H9 (cell line): ENCODE measurements at regions not wholly inside any gene's neighbourhood (a gene's known extent, or its start where the extent isn't known, plus 50 kb on each side); places are given as distances from the start of the nearest gene placed in this dataset.

Experiments used
- DNase-seq: peaks from one replicate; pipeline ENCODE4 v3.0.0-alpha.2; 2017
- H2AFZ ChIP-seq: one replicate; pipeline ENCODE4 v1.6.1; 2013; ENCODE audit warnings: mild to moderate bottlenecking, low read length, control low read depth, moderate library complexity
- H2AK5ac ChIP-seq: 2 replicates; pipeline ENCODE4 v1.6.1; 2013; ENCODE audit warnings: low read length, control low read depth, mixed read lengths; ENCODE audit not compliant: insufficient read length
- H2BK120ac ChIP-seq: one replicate; pipeline ENCODE4 v1.6.1; 2013; ENCODE audit warnings: low read depth, mild to moderate bottlenecking, low read length, control low read depth, inconsistent platforms; ENCODE audit not compliant: poor library complexity, severe bottlenecking
- H2BK12ac ChIP-seq: 2 replicates; pipeline ENCODE4 v1.6.1; 2013; ENCODE audit warnings: low read length, control low read depth, mixed read lengths, low read depth; ENCODE audit not compliant: insufficient read length
- H2BK15ac ChIP-seq: 2 replicates; pipeline ENCODE4 v1.6.1; 2013; ENCODE audit warnings: low read depth, low read length, control low read depth
- H2BK20ac ChIP-seq: one replicate; pipeline ENCODE4 v1.6.1; 2013; ENCODE audit warnings: low read depth, mild to moderate bottlenecking, low read length, control low read depth, inconsistent platforms; ENCODE audit not compliant: poor library complexity, severe bottlenecking
- H2BK5ac ChIP-seq: 2 replicates; pipeline ENCODE4 v1.6.1; 2013; ENCODE audit warnings: low read length, control low read depth, mixed read lengths; ENCODE audit not compliant: insufficient read length
- H3K14ac ChIP-seq: 2 replicates; pipeline ENCODE4 v1.6.1; 2013; ENCODE audit warnings: low read length, control low read depth; ENCODE audit not compliant: insufficient read depth
- H3K18ac ChIP-seq: 2 replicates; pipeline ENCODE4 v1.6.1; 2013; ENCODE audit warnings: low read depth, mild to moderate bottlenecking, mixed read lengths, low read length, control low read depth; ENCODE audit not compliant: insufficient read length
- H3K23ac ChIP-seq: 2 replicates; pipeline ENCODE4 v1.6.1; 2013; ENCODE audit warnings: low read length, control low read depth, mixed read lengths, low read depth; ENCODE audit not compliant: insufficient read length
- H3K23me2 ChIP-seq: 2 replicates; pipeline ENCODE4 v1.6.1; 2013; ENCODE audit warnings: low read depth, mild to moderate bottlenecking, mixed read lengths, low read length, control low read depth; ENCODE audit not compliant: insufficient read length, poor library complexity, severe bottlenecking
- H3K27ac ChIP-seq: 2 replicates; pipeline ENCODE4 v1.5.1; 2013; ENCODE audit warnings: low read length, control low read depth, mixed read lengths, low read depth; ENCODE audit not compliant: insufficient read length
- H3K27me3 ChIP-seq: 2 replicates; pipeline ENCODE4 v1.6.1; 2013; ENCODE audit warnings: low read length, control low read depth, inconsistent platforms; ENCODE audit not compliant: insufficient read depth
- H3K4ac ChIP-seq: 2 replicates; pipeline ENCODE4 v1.6.1; 2013; ENCODE audit warnings: low read depth, mild to moderate bottlenecking, control low read depth, inconsistent platforms, low read length, moderate library complexity
- H3K4me1 ChIP-seq: 2 replicates; pipeline ENCODE4 v1.6.1; 2013; ENCODE audit warnings: low read length, control low read depth, inconsistent platforms; ENCODE audit not compliant: insufficient read depth
- H3K4me2 ChIP-seq: 2 replicates; pipeline ENCODE4 v1.6.1; 2013; ENCODE audit warnings: low read length, control low read depth, mixed read lengths; ENCODE audit not compliant: insufficient read length, insufficient read depth
- H3K56ac ChIP-seq: 2 replicates; pipeline ENCODE4 v1.6.1; 2013; ENCODE audit warnings: low read depth, mild to moderate bottlenecking, mixed read lengths, low read length, control low read depth; ENCODE audit not compliant: insufficient read length
- H3K79me1 ChIP-seq: 2 replicates; pipeline ENCODE4 v1.6.1; 2013; ENCODE audit warnings: low read depth, mild to moderate bottlenecking, moderate library complexity, low read length, control low read depth, inconsistent platforms; ENCODE audit not compliant: insufficient read depth, poor library complexity, severe bottlenecking
- H3K79me2 ChIP-seq: 2 replicates; pipeline ENCODE4 v1.6.1; 2013; ENCODE audit warnings: low read length, control low read depth, inconsistent platforms; ENCODE audit not compliant: insufficient read depth
- H3K9ac ChIP-seq: 2 replicates; pipeline ENCODE4 v1.6.1; 2013; ENCODE audit warnings: low read length, control low read depth, mixed read lengths; ENCODE audit not compliant: insufficient read length; ENCODE audit errors: extremely low read depth
- H3K9me3 ChIP-seq: one replicate; pipeline ENCODE4 v1.6.1; 2013; ENCODE audit warnings: low read depth, low read length, inconsistent platforms; ENCODE audit not compliant: control insufficient read depth
- H3T11ph ChIP-seq: one replicate; pipeline ENCODE4 v1.6.1; 2013; ENCODE audit warnings: mild to moderate bottlenecking, low read length, control low read depth, inconsistent platforms
- H4K20me1 ChIP-seq: one replicate; pipeline ENCODE4 v1.6.1; 2013; ENCODE audit not compliant: control insufficient read depth, insufficient read length, insufficient read depth
- H4K5ac ChIP-seq: 2 replicates; pipeline ENCODE4 v1.6.1; 2013; ENCODE audit warnings: low read depth, mild to moderate bottlenecking, mixed read lengths, low read length, control low read depth; ENCODE audit not compliant: insufficient read length
- H4K8ac ChIP-seq: replicated peaks from 2 replicates; pipeline ENCODE4 v1.6.1; 2013; ENCODE audit warnings: low read length, control low read depth, mixed read lengths, low read depth; ENCODE audit not compliant: insufficient read length
- H4K91ac ChIP-seq: 2 replicates; pipeline ENCODE4 v1.6.1; 2013; ENCODE audit warnings: low read depth, mild to moderate bottlenecking, moderate library complexity, mixed read lengths, low read length, control low read depth; ENCODE audit not compliant: insufficient read length
- H3K27ac Mint-ChIP-seq, 3 experiments: 2 replicates in 2 of 3; 3 replicates in 1 of 3; pipeline ENCODE4 v1.8.0; 2020 to 2021; ENCODE audit warnings: mixed read lengths in 3 of 3, mild to moderate bottlenecking in 1 of 3, moderate library complexity in 1 of 3
- H3K27me3 Mint-ChIP-seq: 2 replicates; pipeline ENCODE4 v1.8.0; 2021; ENCODE audit warnings: low read depth, mild to moderate bottlenecking, moderate library complexity, mixed read lengths
- H3K36me3 Mint-ChIP-seq, 3 experiments: 2 replicates in 2 of 3; 3 replicates in 1 of 3; pipeline ENCODE4 v1.8.0; 2020 to 2021; ENCODE audit warnings: low read depth in 3 of 3, mixed read lengths in 3 of 3; ENCODE audit not compliant: insufficient read depth in 1 of 3
- H3K4me1 Mint-ChIP-seq, 2 experiments: 2 replicates each; pipeline ENCODE4 v1.8.0; 2020; ENCODE audit warnings: mixed read lengths in 2 of 2
- H3K4me3 Mint-ChIP-seq, 2 experiments: 2 replicates in 1 of 2; 3 replicates in 1 of 2; pipeline ENCODE4 v1.8.0; 2020 to 2021; ENCODE audit warnings: mild to moderate bottlenecking in 2 of 2, mixed read lengths in 2 of 2, moderate library complexity in 1 of 2
- H3K9me3 Mint-ChIP-seq, 2 experiments: 2 replicates in 1 of 2; 3 replicates in 1 of 2; pipeline ENCODE4 v1.8.0; 2020; ENCODE audit warnings: mild to moderate bottlenecking in 2 of 2, mixed read lengths in 2 of 2, moderate library complexity in 1 of 2
- WGBS: extraction: QIAGEN DNeasy Blood & Tissue Kit; methylation state at CpG from one replicate; pipeline ENCODE4 v1.1.7; 2013; ENCODE audit warnings: missing lambda C conversion rate, low lambda C conversion rate, mixed read lengths; ENCODE audit not compliant: insufficient read length; ENCODE audit errors: extremely low coverage; 5-methylcytosine and 5-hydroxymethylcytosine counted together
- TF ChIP-seq, protein P1 (sequence below): fragments of 200-600 bp; sonication (generic); conservative IDR thresholded peaks from 3 replicates; pipeline ENCODE4 v1.8.0; 2021; ENCODE audit warnings: antibody characterized with exemption, mild to moderate bottlenecking

DNA sequence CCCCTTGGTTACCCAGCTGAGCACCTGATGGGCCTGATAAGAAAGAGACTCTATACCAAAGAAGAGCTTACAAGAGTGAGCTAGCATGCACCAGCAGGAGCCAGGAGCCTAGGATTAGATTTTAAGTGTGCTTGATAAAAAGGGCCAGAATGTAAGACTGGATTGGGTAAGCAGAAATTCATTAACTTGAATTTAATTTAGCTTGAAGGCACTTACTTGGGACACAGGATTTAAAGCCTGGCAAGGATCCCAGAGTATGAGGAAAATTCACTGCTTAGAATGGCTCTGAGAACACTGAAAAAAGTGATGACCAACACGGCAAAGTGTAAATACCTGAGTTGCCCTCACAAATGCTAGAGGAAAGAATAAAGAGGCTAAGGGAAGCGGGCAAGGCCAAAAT lies 91.3 kb upstream of the RBBP8 start:
- H3K23ac ChIP-seq, result no peak overlapping the region
- Mint-ChIP-seq H3K4me3 (no peak overlapping the region), H3K4me1 (peaks cover 5% of the 10 kb centered on the region in 2 experiments; a peak in 3 of 4 replicates), H3K27me3 (no peaks in the 10 kb centered on the region), H3K27ac (no peak overlapping the region), H3K9me3 (no peaks in the 10 kb centered on the region; a peak in 1 of 5 replicates), H3K36me3 (no peaks in the 10 kb centered on the region; a peak in 1 of 7 replicates)
- no peaks in the 10 kb centered on the region for H3K79me1 ChIP-seq
- WGBS, result no CpG with 5 or more reads among the region's 2 CpGs
- no peak overlapping the region for H4K91ac ChIP-seq
- no peak overlapping the region for H2BK120ac ChIP-seq
- H3K4me2 ChIP-seq, result no peak overlapping the region
- no peak overlapping the region for H2BK20ac ChIP-seq
- no peak overlapping the region for H3K9ac ChIP-seq
- no peak overlapping the region for H2BK15ac ChIP-seq
- H3K27ac ChIP-seq, result no peak overlapping the region
- H2AFZ ChIP-seq, result no peak overlapping the region
- DNase-seq, result no peak
- H4K8ac ChIP-seq, result no peak overlapping the region
- H3T11ph ChIP-seq, result no peak overlapping the region
- TF ChIP-seq, protein P1, sequence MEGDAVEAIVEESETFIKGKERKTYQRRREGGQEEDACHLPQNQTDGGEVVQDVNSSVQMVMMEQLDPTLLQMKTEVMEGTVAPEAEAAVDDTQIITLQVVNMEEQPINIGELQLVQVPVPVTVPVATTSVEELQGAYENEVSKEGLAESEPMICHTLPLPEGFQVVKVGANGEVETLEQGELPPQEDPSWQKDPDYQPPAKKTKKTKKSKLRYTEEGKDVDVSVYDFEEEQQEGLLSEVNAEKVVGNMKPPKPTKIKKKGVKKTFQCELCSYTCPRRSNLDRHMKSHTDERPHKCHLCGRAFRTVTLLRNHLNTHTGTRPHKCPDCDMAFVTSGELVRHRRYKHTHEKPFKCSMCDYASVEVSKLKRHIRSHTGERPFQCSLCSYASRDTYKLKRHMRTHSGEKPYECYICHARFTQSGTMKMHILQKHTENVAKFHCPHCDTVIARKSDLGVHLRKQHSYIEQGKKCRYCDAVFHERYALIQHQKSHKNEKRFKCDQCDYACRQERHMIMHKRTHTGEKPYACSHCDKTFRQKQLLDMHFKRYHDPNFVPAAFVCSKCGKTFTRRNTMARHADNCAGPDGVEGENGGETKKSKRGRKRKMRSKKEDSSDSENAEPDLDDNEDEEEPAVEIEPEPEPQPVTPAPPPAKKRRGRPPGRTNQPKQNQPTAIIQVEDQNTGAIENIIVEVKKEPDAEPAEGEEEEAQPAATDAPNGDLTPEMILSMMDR, result no peak
- no peaks in the 10 kb centered on the region for H3K9me3 ChIP-seq
- H4K20me1 ChIP-seq, result no peaks in the 10 kb centered on the region
- H3K23me2 ChIP-seq, result no peaks in the 10 kb centered on the region
- H2BK5ac ChIP-seq, result no peak overlapping the region
- no peaks in the 10 kb centered on the region; the same call in 1 of the 2 replicates for H3K4me1 ChIP-seq
- no peaks in the 10 kb centered on the region for H3K79me2 ChIP-seq
- no peak overlapping the region for H2AK5ac ChIP-seq
- H3K27me3 ChIP-seq, result no peaks in the 10 kb centered on the region
- no peak overlapping the region for H3K4ac ChIP-seq
- H3K56ac ChIP-seq, result no peak overlapping the region
- no peak overlapping the region for H3K14ac ChIP-seq
- no peak overlapping the region for H4K5ac ChIP-seq
- no peak overlapping the region for H2BK12ac ChIP-seq
- H3K18ac ChIP-seq, result no peak overlapping the region
